ENCODE measurements at regions not wholly inside any gene's neighbourhood (a gene's known extent, or its start where the extent isn't known, plus 50 kb on each side); places are given as distances from the start of the nearest gene placed in this dataset.

DNA sequence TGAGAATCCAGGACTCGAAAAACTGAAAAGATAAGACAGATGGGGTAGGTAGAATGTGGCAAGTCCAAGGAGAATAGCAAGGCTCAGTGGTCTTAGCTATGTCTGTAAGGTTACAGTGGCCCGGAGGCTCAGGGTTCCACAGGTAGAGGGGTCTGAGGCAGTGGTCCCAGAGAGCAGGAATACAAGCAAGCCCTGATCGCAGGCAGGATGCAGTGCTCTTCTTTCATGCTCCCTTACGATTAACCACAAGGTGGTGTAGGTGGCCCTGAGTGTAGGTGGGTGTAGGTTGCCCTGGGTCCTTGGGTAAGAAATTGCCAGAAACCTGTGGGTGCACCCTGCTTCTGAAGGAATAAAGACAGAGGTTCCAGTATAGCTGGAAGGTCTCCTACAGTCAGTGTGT is 99.1 kb upstream of the RAB3GAP2 start:
- TF ChIP-seq POLR2A (IDR thresholded peaks at IDR 0.05; ENCODE audit: low read depth, low read length) (no peak), TAF1 (IDR thresholded peaks at IDR 0.05; ENCODE audit: borderline replicate concordance, low read depth, low read length) (no peak)
